Upper lobe of left lung (tissue), 4 donors: ENCODE measurements at regions not wholly inside any gene's neighbourhood (a gene's known extent, or its start where the extent isn't known, plus 50 kb on each side); places are given as distances from the start of the nearest gene placed in this dataset.

Source experiments
- CTCF ChIP-seq, 6 experiments: fragments of 450-650 bp in 4 of 6; fragments of 200-600 bp in 2 of 6; sonication (generic) in 2 of 6; IDR thresholded peaks; one replicate each; pipeline ENCODE4 v1.5.1; 2016 to 2019; ENCODE audit warnings: antibody characterized with exemption in 6 of 6
- EP300 ChIP-seq, 4 donors: sonication (generic); formaldehyde crosslinking; IDR thresholded peaks; one replicate each; pipeline ENCODE4 v1.5.1; 2017; ENCODE audit warnings: antibody characterized with exemption in 4 of 4, control low read depth in 2 of 4
- POLR2A ChIP-seq, 4 donors: fragments of 450-650 bp; IDR thresholded peaks; one replicate each; pipeline ENCODE4 v1.5.1; 2016 to 2017; ENCODE audit warnings: antibody characterized with exemption in 4 of 4, mild to moderate bottlenecking in 2 of 4
- POLR2AphosphoS5 ChIP-seq, 2 donors: sonication (generic); formaldehyde crosslinking; IDR thresholded peaks; one replicate each; pipeline ENCODE4 v1.5.1; 2017; ENCODE audit warnings: antibody characterized with exemption in 2 of 2

GRCh38 chr1:187313115-187313514, 484.4 kb downstream of the PLA2G4A start:
- TF ChIP-seq CTCF (IDR thresholded peaks at IDR 0.05), result no peak
- no peak for TF ChIP-seq POLR2A (IDR thresholded peaks at IDR 0.05)
- TF ChIP-seq POLR2AphosphoS5 (IDR thresholded peaks at IDR 0.05), result no peak
- no peak for TF ChIP-seq EP300 (IDR thresholded peaks at IDR 0.05)
